ENCODE measurements at regions not wholly inside any gene's neighbourhood (a gene's known extent, or its start where the extent isn't known, plus 50 kb on each side); places are given as distances from the start of the nearest gene placed in this dataset.

GRCh38 chr12:127590868-127591267, 676.1 kb upstream of the TMEM132C start:
- no peak for TF ChIP-seq FOXM1 (IDR thresholded peaks at IDR 0.05; ENCODE audit: borderline replicate concordance, low read depth)
- TF ChIP-seq EP300 (IDR thresholded peaks at IDR 0.05; ENCODE audit: borderline replicate concordance): no peak
- TF ChIP-seq CEBPB (IDR thresholded peaks at IDR 0.05): no peak
- TF ChIP-seq TCF12 (IDR thresholded peaks at IDR 0.05; ENCODE audit: low read depth): no peak
- TF ChIP-seq, protein P1, sequence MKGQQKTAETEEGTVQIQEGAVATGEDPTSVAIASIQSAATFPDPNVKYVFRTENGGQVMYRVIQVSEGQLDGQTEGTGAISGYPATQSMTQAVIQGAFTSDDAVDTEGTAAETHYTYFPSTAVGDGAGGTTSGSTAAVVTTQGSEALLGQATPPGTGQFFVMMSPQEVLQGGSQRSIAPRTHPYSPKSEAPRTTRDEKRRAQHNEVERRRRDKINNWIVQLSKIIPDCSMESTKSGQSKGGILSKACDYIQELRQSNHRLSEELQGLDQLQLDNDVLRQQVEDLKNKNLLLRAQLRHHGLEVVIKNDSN (IDR thresholded peaks at IDR 0.05): no peak
- TF ChIP-seq MAX (IDR thresholded peaks at IDR 0.05): no peak
- TF ChIP-seq CREB1 (IDR thresholded peaks at IDR 0.05; ENCODE audit: low read depth): no peak
